ENCODE measurements at regions not wholly inside any gene's neighbourhood (a gene's known extent, or its start where the extent isn't known, plus 50 kb on each side); places are given as distances from the start of the nearest gene placed in this dataset.

GRCh38 chr2:66875941-66876462 lies 441.1 kb downstream of the MEIS1 start:
- H3K4me1 Mint-ChIP-seq (ENCODE audit: low read depth): peaks cover 16% of the 10 kb centered on the region

GRCh38 chr2:66885775-66886383 lies 451.0 kb downstream of the MEIS1 start:
- no peak for DNase-seq (ENCODE audit: low spot score)
- Mint-ChIP-seq H3K27me3 (ENCODE audit: low read depth) (no peaks in the 10 kb centered on the region), H3K4me1 (ENCODE audit: low read depth) (peaks cover 20% of the 10 kb centered on the region), H3K36me3 (ENCODE audit: low read depth) (peaks cover 3% of the 10 kb centered on the region), H3K27ac (ENCODE audit: unreplicated experiment) (no peak overlapping the region), H3K4me3 (ENCODE audit: unreplicated experiment) (no peak overlapping the region), H3K9me3 (ENCODE audit: low read depth) (peaks cover 7% of the 10 kb centered on the region)
- TF ChIP-seq CTCF (IDR thresholded peaks at IDR 0.05): no peak

More at GRCh38 chr2:66875941-66876462, 441.1 kb downstream of the MEIS1 start:
- H3K27ac Mint-ChIP-seq (ENCODE audit: unreplicated experiment): no peak overlapping the region
- H3K9me3 Mint-ChIP-seq (ENCODE audit: low read depth): peaks cover 2% of the 10 kb centered on the region
- H3K36me3 Mint-ChIP-seq (ENCODE audit: low read depth): no peaks in the 10 kb centered on the region
- no peak for DNase-seq (ENCODE audit: low spot score)
- H3K27me3 Mint-ChIP-seq (ENCODE audit: low read depth): no peaks in the 10 kb centered on the region
- H3K4me3 Mint-ChIP-seq (ENCODE audit: unreplicated experiment): no peak overlapping the region
- TF ChIP-seq CTCF (IDR thresholded peaks at IDR 0.05): no peak

GRCh38 chr2:66888246-66888645 lies 453.3 kb downstream of the MEIS1 start:
- Mint-ChIP-seq H3K27ac (ENCODE audit: unreplicated experiment) (no peak overlapping the region), H3K4me3 (ENCODE audit: unreplicated experiment) (no peak overlapping the region), H3K4me1 (ENCODE audit: low read depth) (peaks cover 20% of the 10 kb centered on the region), H3K36me3 (ENCODE audit: low read depth) (peaks cover 3% of the 10 kb centered on the region), H3K9me3 (ENCODE audit: low read depth) (peaks cover 7% of the 10 kb centered on the region), H3K27me3 (ENCODE audit: low read depth) (no peaks in the 10 kb centered on the region)
- no peak for TF ChIP-seq CTCF (IDR thresholded peaks at IDR 0.05)
- DNase-seq (ENCODE audit: low spot score): no peak

- H3K36me3 Mint-ChIP-seq (ENCODE audit: low read depth): peaks cover 3% of the 10 kb centered on the region
- no peak overlapping the region for H3K4me3 Mint-ChIP-seq (ENCODE audit: unreplicated experiment)
- DNase-seq (ENCODE audit: low spot score): no peak
- peaks cover under 1% of the 10 kb centered on the region for H3K27me3 Mint-ChIP-seq (ENCODE audit: low read depth)
- no peak overlapping the region for H3K27ac Mint-ChIP-seq (ENCODE audit: unreplicated experiment)
- peaks cover 5% of the 10 kb centered on the region for H3K9me3 Mint-ChIP-seq (ENCODE audit: low read depth)
- peaks cover 20% of the 10 kb centered on the region for H3K4me1 Mint-ChIP-seq (ENCODE audit: low read depth)
- TF ChIP-seq CTCF (IDR thresholded peaks at IDR 0.05): no peak
Observed at GRCh38 chr2:66888791-66889631, 454.1 kb downstream of the MEIS1 start.

- TF ChIP-seq CTCF (IDR thresholded peaks at IDR 0.05): no peak
- no peaks in the 10 kb centered on the region for H3K9me3 Mint-ChIP-seq (ENCODE audit: low read depth)
- DNase-seq (ENCODE audit: low spot score): no peak
- peaks cover under 1% of the 10 kb centered on the region for H3K36me3 Mint-ChIP-seq (ENCODE audit: low read depth)
- no peak overlapping the region for H3K27ac Mint-ChIP-seq (ENCODE audit: unreplicated experiment)
- H3K27me3 Mint-ChIP-seq (ENCODE audit: low read depth): peaks cover 3% of the 10 kb centered on the region
- H3K4me3 Mint-ChIP-seq (ENCODE audit: unreplicated experiment): no peak overlapping the region
- peaks cover 20% of the 10 kb centered on the region for H3K4me1 Mint-ChIP-seq (ENCODE audit: low read depth)
Observed at GRCh38 chr2:66889632-66889882, 454.6 kb downstream of the MEIS1 start.

All from chondrocyte (in vitro differentiated cells).